CD1c-positive myeloid dendritic cell (primary cell): ENCODE measurements at regions not wholly inside any gene's neighbourhood (a gene's known extent, or its start where the extent isn't known, plus 50 kb on each side); places are given as distances from the start of the nearest gene placed in this dataset.
"Not testable (repeated sequence)": the region's sequence is repeated elsewhere in the genome, so short reads cannot be mapped to it uniquely, and the experiment has no call there.

ENCODE experiments used
- DNase-seq: peaks from one replicate; pipeline ENCODE4 v3.0.0-alpha.2; 2016; ENCODE audit errors: extremely low spot score

DNA sequence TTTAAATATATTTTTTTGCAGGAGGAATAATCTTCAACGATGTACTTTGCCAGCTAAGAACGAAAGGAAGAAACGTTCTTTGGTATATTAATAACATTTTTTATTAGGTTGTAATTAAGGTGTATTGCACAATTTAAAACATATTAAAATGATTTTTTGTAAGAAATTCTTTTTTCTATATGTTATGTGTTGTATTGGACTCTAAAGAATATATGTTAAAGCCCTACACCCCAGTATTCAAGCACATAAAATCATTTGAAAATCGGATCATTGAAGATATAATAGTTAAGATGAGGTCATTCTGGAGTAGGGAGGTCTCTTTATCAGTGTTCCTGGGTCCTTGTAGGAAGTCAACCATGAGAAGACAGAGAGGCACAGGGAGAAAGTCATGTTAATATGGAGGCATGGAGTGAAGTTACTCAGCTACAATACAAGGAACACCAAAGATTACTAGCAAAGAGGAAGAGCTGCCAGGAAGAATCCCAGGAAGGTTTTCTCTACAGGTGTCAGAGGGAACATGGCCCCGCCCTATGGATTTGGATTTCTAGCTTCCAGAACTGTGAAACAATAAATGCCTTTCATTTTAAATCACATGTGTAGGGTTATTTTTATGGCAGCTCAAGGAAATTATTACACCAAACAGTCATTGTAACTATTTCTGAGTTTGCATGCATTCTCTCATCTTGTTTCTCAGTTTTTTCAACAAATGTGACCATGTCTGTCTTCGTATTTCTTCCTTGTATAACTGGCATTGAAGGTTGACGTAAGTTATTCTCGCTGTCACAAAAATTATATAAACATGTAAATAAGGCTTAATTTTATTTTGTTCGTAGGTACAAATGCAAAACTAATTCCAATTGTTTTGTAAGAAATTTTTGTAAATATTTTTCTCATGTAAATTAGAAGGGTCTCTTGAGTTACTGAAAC, 75.4 kb upstream of the VPREB1 start:
- no peak for DNase-seq

DNA sequence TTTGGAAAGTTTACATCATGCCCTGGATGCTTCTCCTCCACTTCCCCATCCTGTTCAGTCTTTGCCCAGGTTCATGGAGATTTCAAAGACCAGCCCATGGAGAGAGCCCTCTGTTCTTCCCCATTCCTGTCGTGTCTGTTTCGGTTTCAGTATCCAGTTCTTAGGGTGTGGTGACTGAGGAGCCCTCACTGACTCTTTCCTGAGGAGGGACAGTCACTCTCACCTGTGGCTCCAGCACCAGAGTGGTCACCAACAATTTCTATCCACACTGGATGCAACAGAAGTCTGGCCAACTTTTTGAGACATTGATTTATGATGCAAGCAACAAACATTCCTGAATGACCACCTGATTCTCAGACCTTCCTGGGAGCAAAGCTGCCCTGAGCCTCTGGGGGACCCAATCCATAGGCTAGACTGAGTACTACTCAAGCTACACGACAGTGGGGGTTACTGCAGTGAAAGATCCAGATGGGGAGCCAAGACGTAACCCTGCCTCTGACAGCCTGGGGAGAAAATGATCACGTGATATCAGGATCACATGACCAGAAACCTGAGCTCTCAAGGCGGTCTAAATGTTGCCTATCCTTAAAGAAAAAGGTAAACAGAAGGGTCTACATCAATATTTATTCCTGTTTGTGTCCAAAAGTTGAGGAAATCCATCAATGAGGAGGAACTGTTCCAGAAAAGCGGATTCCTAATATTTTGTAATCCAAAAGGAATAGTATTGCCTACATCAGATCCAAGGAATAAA, 76.2 kb upstream of the VPREB1 start:
- peak; percentile 47 for DNase-seq

DNA sequence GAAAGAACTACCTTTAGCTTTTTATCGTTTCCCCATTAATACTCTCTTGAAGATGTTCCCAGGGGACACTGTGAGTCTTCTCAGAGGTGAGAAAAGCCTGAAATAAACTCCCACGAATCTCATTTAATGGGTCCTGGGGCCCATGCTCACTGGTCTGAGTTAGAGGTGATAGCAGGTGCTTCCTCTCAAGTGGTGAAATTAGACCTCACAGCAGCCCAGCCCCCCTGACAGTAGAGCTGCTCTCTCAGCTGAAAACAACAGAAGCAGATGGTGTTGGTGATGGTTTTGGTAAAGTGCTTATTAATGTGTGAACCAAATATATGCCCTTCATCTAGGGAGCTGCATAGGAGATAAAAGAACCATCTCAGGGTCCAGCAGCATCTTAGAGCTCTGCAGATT, 76.8 kb upstream of the VPREB1 start:
- peak; percentile 12 for DNase-seq

DNA sequence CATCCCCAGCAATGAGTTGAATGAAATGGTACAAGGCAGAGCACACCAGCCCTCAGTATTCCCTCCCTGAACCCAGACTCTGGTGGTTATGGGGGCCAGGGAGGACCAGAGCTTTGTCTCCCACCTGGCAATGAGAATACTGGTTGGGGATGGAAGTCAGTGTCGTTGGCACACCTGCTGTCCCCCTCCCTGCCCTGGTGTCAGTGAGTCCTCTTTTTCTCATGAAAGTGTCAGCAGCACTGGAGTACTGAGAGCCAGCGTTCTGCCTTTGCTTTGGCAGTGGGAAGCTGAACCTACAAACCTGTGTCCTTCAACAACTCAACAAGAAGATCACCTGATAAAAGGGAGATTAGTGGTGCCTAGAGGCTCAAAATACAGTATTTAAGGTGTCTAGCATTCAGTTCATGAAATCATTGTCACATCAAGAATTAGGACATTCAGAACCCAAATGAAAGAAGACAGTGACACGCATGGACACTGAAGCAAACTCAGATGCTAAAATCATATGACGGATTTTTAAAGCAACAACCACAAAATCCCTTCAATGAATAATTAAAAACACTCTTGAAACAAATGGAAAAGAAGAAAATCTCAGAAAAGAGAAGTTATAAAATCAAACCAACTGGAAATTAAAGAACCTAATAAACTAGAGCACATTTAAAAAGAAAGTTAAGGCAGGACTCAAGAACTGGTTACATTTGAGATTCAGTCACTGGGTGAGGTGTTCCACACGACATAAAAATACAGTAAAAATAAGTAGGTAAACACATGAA, 77.5 kb upstream of the VPREB1 start:
- no peak for DNase-seq

DNA sequence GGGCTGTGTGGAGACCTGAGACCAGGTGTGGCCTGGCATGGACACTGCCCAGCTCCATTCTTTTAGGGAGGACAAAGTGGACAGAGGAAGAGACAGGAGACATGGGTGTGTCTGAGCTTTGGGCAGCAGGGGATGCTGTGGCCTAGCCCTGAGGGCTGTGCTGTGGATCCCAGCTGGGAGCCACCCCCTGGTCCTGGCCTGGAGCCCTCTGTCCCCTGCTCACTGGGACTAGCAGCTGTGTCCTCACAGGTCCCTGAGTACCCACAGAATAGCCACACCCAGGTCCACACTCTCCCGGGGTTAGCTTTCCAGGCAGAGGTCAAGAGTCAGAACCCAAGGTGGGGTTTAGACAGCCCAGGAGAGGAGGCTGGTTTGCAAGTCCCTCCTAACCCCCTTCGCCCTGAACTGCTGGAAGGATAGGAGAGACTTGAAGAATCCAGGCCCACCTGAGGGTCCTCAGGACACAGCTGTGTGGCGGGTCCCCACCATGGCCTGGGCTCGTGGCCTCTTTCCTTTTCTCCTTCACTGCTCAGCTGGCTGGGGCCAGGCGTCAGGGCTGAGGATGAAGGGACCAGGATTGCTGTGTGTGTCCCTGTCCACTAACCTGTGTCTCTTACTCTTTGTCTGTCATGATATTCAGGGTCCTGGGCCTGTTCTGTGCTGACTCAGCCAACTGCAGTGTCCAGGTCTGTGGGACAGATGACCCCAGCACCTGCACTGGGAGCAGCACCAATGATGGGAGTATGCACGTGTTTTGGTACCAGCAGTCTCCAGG, 78.5 kb upstream of the VPREB1 start:
- no peak for DNase-seq

DNA sequence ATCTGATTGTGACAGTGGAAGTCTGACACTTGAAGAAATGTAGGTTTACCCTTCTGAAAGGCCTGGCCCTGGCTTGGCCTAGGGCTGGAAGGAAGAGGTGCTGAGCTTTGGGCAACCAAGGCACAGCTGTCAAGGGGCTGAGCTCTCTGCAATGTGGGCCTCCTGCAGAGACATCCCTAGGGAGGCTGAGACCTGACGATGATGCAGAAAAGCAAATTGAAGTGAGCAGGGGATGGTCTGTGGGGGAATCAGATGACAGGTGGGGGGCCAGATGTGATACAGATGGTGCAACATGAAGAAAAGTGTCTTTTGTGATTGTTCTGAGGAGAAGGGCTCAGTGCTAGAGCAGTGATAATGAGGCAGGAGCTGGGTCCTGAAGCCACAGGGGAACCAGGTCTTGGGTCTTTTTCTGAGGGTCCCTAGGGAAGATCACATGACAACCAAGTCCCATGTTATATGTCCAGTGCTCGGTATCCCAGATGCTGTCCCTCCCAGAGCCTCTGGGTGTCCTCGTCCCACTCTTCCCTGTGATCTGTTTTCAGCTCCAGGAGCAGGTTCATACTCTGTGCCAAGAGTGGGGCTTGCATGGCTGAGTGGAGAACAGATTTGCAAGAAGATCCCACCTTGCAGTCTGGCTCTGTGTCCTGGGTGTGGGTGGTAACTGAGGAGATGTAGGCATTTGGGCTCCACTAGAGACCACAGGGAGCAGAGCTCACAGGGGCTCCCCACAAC, 79.9 kb upstream of the VPREB1 start:
- no peak for DNase-seq

DNA sequence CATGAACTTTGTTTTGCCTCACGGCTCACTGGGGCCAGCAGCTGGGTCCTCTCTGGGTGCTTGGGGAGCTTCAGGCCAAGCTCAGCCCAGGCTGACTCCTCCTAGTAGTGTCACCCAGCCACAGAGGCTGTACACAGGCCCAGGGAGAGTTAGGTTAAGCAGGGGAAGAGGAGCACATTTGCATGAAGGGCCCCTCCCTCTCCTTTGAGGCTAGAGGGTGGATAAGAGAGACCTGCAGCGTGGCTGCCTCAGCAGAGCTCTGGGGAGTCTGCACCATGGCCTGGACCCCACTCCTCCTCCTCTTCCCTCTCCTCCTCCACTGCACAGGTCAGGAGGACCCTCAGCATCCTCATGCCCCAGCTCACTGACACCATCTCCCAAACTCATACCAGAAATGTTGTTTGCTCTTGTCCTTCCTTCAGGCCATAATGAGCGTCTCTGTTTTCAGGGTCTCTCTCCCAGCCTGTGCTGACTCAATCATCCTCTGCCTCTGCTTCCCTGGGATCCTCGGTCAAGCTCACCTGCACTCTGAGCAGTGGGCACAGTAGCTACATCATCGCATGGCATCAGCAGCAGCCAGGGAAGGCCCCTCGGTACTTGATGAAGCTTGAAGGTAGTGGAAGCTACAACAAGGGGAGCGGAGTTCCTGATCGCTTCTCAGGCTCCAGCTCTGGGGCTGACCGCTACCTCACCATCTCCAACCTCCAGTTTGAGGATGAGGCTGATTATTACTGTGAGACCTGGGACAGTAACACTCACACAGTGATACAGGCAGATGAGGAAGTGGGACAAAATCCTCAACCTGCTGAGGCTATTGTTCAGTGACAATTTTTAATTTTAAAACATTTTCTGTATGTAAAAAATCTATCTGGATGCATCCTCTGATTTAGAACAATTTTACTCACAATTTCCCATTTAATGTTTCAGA, 82.4 kb upstream of the VPREB1 start:
- DNase-seq, result no peak

DNA sequence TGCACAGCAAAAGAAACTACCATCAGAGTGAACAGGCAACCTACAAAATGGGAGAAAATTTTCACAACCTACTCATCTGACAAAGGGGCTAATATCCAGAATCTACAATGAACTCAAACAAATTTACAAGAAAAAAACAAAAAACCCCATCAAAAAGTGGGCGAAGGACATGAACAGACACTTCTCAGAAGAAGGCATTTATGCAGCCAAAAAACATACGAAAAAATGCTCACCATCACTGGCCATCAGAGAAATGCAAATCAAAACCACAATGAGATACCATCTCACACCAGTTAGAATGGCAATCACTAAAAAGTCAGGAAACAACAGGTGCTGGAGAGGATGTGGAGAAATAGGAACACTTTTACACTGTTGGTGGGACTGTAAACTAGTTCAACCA, 83.8 kb upstream of the VPREB1 start:
- DNase-seq, result not testable (repeated sequence)

DNA sequence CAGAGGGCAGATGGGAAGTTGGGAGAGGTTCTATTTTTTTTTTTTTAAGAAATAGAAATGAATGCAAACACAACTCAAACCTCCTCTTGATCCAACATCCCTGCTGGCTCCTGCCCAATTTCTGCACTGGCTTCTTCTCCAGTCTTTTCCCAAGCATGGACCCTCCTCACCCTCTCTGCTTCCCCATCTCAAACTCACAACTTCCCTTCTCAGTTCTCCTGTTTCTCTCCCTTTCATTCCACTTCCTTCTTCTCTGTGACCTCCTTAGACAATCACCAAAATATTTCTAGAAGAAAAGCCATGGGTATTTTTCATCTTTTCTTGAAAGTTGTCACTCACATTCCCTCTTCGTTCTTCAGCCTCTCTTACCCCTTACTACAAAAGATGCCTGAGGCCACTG, 85.2 kb upstream of the VPREB1 start:
- DNase-seq, result peak; percentile 8

DNA sequence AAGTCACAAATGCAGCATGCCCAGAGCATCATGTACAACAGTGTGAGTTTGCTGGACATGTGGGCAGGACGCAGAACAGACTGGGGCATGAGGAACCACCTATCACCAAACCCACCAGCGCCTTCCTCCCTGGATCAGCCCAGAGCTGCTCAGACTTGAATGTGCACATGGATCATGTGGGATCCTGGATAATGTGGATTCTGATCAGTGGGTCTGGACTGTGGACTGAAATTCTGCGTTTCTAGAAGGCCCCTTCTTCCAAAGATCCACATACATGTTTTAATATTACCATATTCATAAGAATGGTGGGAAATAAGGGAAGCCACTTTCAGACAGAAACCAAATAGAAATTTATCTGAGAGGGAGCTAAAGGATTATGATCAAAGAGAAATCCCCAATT, 85.6 kb upstream of the VPREB1 start:
- no peak for DNase-seq

DNA sequence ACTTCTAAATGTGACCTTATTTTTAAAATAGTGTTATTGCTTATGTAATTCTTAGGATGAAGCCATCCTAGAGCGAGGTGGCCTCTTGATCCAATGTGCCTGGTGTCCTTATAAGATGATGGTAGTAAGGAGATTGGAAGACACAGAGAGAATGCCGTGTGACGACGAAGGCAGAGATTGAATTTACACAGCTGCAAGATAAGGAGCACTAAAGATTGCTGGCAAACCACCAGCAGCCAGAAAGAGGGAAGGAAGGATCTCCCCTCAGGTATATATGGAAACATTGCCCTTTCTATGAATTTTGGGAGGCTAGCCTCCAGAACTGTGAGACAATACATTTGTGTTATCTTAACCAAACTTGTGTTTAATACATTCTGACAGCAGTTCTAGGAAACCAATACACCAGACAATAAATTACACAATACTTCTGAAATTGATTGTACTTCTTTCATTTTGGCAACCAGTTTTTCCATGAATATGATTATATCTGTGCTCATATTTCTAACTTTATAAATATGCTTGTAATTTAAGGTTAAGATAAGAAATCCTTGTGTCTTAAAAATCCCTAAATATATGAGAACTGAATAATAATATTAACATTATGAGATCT, 86.3 kb upstream of the VPREB1 start:
- DNase-seq, result no peak

DNA sequence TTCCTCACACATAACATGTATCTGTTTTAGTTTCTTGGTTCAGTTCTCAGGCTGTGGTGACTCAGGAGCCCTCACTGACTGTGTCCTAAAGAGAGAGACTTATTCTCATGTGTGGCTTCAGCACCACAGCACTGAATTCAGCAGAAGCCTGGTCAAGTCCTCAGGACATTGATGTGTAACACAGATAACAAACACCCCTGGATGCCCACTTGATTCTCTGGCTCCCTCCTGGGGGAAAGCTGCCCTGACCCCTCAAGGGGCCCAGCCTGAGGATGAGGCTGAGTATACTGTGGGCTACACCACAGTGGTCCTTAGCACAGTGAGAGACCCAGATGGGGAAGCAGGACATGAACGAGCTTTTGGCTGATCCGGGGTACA, 87.2 kb upstream of the VPREB1 start:
- DNase-seq, result no peak

DNA sequence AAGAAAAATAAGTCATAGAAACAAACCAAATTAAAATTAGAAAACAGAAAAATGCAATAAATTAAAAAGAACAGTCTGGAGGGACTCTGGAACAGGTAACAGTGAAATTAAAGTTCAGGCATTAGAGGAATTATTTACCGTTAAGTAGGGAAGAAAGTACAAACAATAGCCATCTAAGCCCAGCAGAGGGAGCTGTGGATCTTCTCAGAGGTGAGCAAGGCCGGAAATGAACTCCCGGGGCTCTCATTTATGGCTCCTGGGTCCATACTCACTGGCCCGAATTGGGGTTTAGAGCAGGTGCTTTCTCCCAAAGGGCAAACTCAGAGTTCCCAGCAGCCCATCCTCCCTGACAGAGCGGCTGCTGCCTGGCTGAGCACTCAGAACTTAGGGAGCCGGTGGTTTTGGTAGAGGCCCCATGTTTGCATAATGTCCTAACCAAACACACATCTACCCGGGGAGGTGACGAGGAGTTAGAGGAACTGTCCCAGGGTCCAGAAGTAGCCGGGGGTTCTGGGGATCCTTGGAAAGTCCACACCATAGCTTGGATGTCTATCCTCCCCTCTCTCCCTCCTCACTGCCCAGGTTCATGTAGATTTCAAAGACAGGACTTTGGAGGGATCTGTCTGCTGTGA, 87.8 kb upstream of the VPREB1 start:
- peak; percentile 85 for DNase-seq

DNA sequence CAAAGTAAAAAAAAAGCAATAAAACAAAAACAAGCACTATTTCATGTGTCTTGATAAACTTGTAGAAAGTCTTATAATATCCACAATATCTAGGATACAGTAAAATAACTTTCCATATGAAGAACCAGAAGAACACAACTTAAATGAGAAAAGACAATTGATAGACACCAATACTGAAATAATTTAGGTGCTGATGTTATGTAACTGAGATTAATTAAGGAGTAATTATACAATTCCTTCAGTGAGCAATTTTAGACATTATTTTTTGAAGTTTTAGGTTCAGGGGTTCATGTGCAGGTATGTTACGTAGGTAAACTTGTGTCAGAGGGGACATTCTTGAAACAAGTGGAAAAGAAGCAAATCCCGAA, 88.3 kb upstream of the VPREB1 start:
- DNase-seq, result no peak

DNA sequence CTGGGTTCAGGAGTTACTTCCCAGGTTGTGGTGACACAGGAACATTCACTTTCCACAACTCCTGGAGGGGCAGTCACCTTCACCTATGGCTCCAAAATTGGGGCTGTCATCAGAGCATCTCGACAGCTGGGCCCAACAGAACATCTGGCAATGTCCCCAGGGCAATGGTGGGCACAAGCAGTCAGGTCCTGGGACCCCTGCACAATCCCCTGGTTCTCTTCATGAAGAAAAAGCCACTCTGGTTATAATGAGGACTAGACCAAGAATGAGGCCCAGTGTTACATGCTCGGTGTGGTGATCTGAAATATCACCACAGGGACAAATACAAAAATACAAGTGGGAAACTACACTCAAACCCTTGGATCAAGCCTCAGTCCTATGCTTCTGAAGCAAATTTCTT, 89.0 kb upstream of the VPREB1 start:
- no peak for DNase-seq

DNA sequence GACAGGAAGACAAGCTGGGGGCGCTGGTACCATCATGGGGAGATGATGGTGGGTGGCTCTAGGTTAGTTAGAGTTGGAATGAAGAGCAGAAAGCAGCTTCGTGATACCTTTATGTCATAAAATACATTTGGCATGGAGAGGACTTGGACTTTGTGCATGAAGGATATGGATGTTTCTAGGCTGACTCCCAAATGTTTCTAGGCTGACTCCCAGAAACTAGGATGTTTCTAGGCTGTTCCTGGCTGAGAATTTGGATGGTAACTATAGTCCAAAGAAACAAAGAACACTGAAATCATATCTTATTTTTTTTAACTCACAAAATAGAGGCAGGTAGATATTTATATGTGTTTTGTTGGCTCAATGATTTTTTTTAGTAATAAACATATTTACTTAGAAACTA, 89.4 kb upstream of the VPREB1 start:
- no peak for DNase-seq

DNA sequence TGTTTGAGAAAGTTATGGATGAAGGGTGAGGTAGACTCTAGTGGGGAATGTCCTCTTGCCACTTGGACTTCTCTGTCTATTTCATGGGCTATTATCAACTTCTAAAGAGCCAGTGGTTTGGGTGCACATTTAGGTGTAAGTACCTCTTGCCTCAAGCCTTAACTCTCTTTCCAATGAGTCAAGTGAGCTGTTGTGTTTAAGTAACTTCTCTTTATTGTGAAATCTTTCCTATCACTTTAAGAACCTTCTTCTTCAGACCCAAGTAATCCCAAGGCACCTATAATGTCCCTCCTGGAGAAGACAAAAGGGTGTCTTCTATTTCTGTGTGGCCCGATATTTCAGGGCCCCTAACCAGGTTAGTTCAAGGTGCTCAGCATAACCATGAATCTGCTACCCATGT, 90.5 kb upstream of the VPREB1 start:
- no peak for DNase-seq

DNA sequence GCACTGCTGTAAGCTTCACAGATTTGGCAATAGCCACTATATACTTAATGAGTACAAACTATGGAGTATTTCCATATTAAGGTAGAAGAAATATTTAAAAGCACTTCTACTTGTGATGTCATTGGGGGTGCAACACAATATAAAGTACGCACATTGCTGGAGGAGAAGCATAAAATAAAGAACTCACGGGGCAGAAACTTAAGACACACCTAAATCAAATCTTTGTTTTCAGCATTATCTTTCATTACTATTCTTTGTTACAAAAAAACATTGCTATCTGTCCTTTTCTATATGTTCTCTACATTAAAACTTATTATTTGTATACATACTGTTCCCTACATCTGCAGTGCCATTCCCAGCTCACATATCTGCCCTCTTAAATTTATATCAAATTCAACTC, 93.3 kb upstream of the VPREB1 start:
- DNase-seq, result no peak

DNA sequence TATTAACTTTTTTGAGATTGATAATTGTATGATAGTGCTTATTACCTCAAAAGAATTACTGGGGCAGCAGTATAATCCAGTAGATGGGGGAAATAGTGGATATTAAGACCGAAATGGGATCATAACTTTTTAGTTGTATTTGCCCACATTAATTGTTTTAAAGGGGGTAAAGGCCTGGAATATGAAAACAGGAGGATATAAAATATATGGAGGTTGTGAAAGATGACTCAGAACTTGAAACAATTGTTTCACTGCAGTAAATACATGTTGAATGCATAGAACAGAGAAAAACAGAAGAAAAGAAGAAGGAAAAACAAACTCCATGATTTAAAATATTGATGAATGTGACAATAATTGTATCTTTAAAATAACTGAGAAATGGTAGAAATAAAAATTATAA, 94.1 kb upstream of the VPREB1 start:
- DNase-seq, result no peak
